ENCODE measurements at regions not wholly inside any gene's neighbourhood (a gene's known extent, or its start where the extent isn't known, plus 50 kb on each side); places are given as distances from the start of the nearest gene placed in this dataset.

DNA sequence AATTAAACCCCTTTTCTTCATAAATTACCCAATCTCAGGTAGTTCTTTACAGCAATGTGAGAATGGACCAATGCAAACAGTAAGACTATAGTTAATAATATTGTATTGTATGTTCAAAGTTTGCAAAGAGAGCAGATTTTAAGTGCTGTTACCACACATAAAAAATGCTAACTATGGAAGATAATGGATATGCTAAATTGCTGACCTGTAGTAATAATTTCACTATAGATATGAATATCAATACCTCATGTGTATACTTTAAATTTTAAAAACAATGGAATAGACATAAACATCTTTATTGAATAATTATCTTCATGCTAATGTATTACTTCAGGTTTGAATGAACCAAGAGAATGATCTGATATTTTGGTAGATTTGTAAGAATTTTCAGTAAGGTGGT, 552.4 kb upstream of the CHRM3 start:
- DNase-seq: no peak

DNA sequence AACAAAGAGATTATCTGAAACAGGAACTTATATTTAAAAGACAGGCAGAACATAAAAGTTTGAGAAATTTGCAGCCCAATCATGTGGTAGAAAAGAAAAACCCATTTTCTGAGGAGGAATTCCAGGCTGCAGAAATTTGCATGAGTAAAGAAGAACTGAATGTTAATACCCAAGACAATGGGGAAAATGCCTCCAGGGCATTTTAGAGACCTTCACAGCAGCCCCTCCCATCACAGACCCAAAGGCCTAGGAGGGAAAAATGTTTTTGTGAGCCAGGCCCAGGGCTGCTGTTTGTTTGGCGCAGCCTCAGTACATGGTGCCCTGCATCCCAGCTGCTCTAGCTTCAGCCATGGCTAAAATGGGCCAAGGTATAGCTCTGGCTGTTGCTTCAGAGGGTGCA, 554.3 kb upstream of the CHRM3 start:
- no peak for DNase-seq

DNA sequence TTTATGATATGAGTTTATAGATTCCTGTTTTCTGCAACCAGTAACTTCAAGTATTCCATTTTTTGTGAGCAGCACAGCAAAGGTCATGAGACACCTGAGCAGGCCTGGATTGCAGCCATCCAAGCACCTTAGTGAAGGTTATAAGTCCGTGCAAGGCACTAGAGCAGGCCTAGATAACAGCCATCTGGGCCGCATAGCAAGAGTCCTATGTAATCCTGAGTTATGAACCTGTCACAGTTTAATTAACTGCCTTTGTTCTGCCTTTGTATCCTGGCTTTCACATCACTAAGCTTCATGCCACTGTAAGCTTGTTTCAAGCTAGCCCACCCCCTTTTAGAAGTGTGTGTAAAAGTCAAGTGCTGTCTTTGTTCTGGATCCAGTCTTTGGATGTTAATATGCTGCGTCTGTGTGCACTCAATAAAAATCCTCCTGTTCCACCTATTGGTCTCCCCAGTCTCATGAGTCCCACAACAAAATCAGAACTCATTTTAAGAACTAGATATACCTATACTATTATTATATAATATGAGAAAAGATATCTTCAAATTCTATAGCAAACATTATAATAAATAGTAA, 556.2 kb upstream of the CHRM3 start:
- DNase-seq: no peak

- no peak for DNase-seq
These were observed 559.5 kb upstream of the CHRM3 start for GRCh38 chr1:238826891-238827290.

DNA sequence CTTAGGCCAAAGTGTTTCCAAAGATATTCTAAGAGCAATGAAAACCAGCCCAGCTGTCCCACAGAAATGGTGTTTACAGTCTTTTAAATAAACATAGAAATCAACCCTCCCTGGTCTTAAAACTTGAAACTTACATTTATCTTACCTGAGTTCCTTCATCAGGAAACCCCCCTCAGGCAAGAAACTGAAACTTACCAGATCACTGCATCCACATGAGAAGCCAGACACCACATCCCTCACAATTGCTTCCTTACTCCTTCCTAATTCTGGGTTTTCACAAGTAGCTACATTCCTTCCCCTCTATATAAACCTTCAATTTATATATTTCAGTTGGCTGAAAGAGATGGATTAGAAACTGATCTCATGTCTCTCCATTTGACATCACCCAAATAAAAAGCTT, 563.0 kb upstream of the CHRM3 start:
- DNase-seq: no peak

DNA sequence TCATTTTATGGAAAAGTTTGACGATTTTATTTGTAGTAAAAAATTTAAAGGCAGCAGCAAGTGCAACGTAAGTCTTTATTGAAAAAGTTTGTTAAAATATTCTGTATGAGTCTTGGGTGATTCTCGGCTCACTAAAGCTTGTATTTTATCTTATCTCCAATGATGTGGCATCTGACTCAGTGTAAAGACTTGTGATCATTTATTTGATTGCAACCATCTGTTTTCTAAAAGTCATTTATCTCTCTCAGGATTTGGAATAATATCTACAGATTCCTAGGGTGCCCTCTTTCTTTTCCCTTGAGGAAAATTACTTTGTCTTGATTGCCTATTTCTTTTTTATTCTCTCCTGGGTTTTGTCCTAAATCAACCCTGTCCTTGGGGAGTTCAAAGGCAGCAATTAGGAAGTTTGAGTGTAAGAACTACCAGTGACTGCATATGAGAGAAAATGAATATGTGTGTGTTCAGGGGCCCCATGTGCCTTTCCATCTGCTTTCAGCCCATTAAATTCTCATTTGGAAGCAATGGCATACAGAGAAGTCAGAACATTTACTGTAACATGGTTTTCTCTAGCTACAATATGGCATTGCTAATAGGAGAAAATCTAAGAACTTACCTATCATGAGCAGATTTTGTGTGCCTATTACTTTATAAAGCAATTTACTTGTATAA, 575.0 kb upstream of the CHRM3 start:
- peak; percentile 43 for DNase-seq

GRCh38 chr1:238790882-238791281, 595.5 kb upstream of the CHRM3 start:
- DNase-seq: no peak

- DNase-seq: no peak
These were observed 596.3 kb upstream of the CHRM3 start for GRCh38 chr1:238789916-238790667.

GRCh38 chr1:238787471-238787870, 598.9 kb upstream of the CHRM3 start:
- no peak for DNase-seq

- DNase-seq: no peak
These were observed 602.7 kb upstream of the CHRM3 start for GRCh38 chr1:238783633-238784032.

- DNase-seq: no peak
These were observed 606.7 kb upstream of the CHRM3 start for GRCh38 chr1:238779716-238780115.

DNA sequence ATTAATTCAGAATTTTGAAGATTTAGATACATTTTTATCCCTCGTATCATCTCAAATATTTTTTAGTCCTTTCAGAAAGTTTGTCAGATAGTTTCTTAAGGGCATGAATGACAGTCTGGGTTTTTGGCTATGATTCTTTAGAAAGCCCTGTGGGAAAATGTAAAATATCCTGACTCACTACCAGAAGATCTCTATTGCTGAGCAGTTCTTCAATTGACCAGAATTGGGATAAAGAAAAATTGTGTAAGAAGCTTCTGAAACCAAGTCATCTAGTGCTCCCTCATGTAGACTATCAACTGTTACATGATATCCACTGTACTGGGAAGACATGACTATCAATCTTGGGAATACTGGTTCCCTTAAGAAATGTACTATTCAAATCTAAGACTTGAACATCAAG, 608.3 kb upstream of the CHRM3 start:
- DNase-seq: peak; percentile 19

DNA sequence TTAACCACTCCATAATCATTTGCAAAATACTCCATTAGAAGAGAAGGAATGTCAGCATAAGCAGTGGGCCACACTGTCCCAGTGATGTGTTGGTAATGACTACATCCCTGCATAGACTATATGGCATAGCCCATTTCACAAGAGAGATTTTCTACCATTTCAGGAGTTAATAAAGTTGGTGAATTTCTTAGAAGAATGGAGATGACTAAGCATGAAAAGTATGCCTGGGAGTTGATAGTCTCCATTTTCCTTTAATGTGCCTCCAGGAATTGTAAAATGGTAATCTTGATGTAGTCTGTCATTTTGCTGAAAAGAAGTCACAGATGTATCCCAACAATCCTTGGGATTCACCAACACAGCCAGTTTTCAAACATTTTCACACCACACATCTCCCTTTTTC, 608.8 kb upstream of the CHRM3 start:
- DNase-seq: peak; percentile 43

DNA sequence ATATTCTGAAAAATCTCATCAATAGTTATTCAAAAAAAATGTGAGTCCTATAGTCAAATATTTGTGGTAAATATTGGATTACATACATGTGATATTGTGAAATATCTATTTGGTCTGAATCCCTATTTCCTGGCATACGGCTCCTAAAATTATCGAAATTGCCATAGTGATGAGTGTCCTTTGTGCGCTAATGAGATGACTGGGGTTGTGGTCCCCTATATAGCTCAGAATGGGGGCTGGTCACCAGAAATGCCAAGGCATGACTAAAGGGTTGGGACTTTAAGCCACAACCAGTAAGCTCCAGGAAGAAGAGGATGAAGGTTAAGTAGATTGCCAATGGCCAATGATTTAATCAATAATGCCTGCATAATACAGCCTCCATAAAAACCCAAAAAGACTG, 610.2 kb upstream of the CHRM3 start:
- no peak for DNase-seq

- DNase-seq: peak; percentile 70
These were observed 614.0 kb upstream of the CHRM3 start for GRCh38 chr1:238772322-238772721.

GRCh38 chr1:238767321-238767720, 619.0 kb upstream of the CHRM3 start:
- DNase-seq: no peak

GRCh38 chr1:238764779-238765178, 621.6 kb upstream of the CHRM3 start:
- no peak for DNase-seq

DNA sequence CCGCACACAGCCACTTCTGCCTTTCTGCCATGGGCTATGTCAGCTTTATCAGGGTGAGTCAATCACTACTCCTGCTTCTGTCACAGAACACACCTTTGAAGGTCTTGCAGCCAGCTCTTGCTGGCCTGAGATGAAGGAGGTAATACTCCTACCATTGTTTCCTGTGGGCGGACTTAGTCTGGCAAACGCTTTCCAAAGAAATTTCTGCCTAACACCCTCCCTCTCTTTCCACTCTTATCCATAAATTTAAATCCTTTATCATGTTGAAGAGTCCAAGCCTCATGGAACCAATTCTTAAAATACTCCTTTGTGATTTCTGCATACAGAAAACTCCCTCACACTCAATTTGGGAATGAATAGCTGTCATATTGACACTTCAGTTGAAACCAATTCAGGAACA, 633.1 kb upstream of the CHRM3 start:
- DNase-seq: no peak

- peak; percentile 3 for DNase-seq
These were observed 634.0 kb upstream of the CHRM3 start for GRCh38 chr1:238752327-238752726.

DNA sequence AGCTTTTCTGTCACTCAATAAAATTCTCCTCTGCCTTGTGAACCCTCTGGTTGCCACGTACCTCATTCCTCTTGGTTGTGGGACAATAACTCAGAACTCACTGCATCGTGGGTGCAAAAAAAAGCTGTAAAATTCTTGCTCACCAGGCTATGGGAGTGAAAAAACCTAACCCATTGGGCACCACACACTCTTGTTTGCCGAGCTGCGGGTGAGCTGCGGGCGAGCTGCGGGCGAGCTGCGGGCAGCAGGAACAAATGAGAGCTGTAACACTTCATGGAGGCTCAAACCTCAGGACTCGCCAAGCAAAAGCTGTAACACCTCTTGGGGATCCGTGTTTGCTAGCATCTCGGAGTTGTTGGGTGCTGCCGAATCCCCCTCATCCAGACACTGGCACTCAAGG, 641.3 kb upstream of the CHRM3 start:
- DNase-seq: no peak

DNA sequence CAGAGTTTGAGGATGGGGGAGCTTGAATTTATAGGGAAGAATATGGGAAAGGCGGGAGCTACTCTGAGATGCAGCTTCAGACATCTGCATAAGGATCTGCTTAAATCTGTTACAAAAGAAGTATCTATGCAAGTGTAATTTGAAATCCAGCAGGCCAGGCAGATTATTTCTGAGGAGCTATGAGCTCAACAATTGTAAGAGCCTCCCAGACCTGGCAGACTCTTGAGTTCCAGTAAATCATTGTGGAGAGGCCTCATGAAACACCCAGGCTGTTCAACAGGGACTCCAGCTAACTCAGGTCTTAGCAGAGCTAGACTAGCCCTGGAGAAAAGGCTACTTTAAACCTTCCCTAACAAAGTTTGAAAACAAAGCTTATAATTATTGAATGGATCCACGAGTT, 647.5 kb upstream of the CHRM3 start:
- DNase-seq: peak; percentile 4

- DNase-seq: no peak
These were observed 658.7 kb upstream of the CHRM3 start for GRCh38 chr1:238727670-238728069.

- no peak for DNase-seq
These were observed 663.6 kb upstream of the CHRM3 start for GRCh38 chr1:238722812-238723211.

- no peak for DNase-seq
These were observed 675.7 kb upstream of the CHRM3 start for GRCh38 chr1:238710697-238711096.
